K562 (cell line): ENCODE measurements at regions not wholly inside any gene's neighbourhood (a gene's known extent, or its start where the extent isn't known, plus 50 kb on each side); places are given as distances from the start of the nearest gene placed in this dataset.

Source experiments
- ATAC-seq: fragments of 200-7000 bp; cut with Tn5 transposase; 3 replicates; pipeline ENCODE4 v1.9.1; 2020; ENCODE audit warnings: moderate library complexity
- BruUV-seq: library from RNA; stranded (reverse); fragments of 400-500 nt; replicated peaks from 2 replicates; lab custom pipeline; 2021; lab: Mats Ljungman, UMichigan
- CTCF ChIA-PET: fragments of 300-600 bp; formaldehyde crosslinking; extraction: SDS; loops from one replicate; lab custom pipeline; 2021; ENCODE audit warnings: low intra/inter-chr PET ratio; lab: Yijun Ruan, JAX
- POLR2A ChIA-PET: fragments of 300-600, 350-650 bp; sonication (Branson Sonifier 250); formaldehyde crosslinking; extraction: SDS; loops from one replicate; lab custom pipeline; 2021; ENCODE audit warnings: antibody characterized with exemption, inconsistent platforms; lab: Yijun Ruan, JAX
- DNase-seq, 4 experiments: peaks; one replicate each; pipeline versions ENCODE4 v3.0.0 to v3.0.0-alpha.2; 2011 to 2018; ENCODE audit warnings: low spot score in 3 of 4, mixed read lengths in 3 of 4; ENCODE audit errors: extremely low read depth in 1 of 4
- FAIRE-seq: peaks from 2 replicates; lab custom pipeline; 2011; peaks lifted over from hg19 to GRCh38; lab: Jason Lieb, UNC
- H2AFZ ChIP-seq: 2 replicates; pipeline ENCODE4 v1.6.0; 2011; ENCODE audit warnings: low read depth, low read length, control low read depth, inconsistent platforms
- H3K27ac ChIP-seq: fragments of 200-600 bp; 3 replicates; pipeline ENCODE4 v1.8.0; 2011; ENCODE audit warnings: low read depth, mild to moderate bottlenecking, control low read depth, inconsistent platforms, low read length, moderate library complexity, mixed read lengths; ENCODE audit errors: extremely low read depth
- H3K27me3 ChIP-seq, 2 experiments: fragments of 300-600 bp in 1 of 2; 2 replicates in 1 of 2; 3 replicates in 1 of 2; pipeline versions ENCODE4 v1.6.0 to v1.8.0; 2011; ENCODE audit warnings: inconsistent platforms in 2 of 2, low read length in 2 of 2, mild to moderate bottlenecking in 1 of 2, mixed read lengths in 1 of 2, moderate library complexity in 1 of 2; ENCODE audit not compliant: control insufficient read depth in 2 of 2, insufficient read depth in 2 of 2
- H3K36me3 ChIP-seq: fragments of 300-600 bp; 3 replicates; pipeline ENCODE4 v1.8.0; 2011; ENCODE audit warnings: mild to moderate bottlenecking, low read length, inconsistent platforms; ENCODE audit not compliant: control insufficient read depth, insufficient read depth
- H3K4me1 ChIP-seq, 2 experiments: fragments of 200-600 bp in 1 of 2; replicated peaks in 1 of 2; 2 replicates in 1 of 2; 3 replicates in 1 of 2; pipeline versions ENCODE4 v1.5.1 to v1.8.0; 2011; ENCODE audit warnings: inconsistent platforms in 2 of 2, low read length in 2 of 2, mild to moderate bottlenecking in 1 of 2, mixed read lengths in 1 of 2, moderate library complexity in 1 of 2; ENCODE audit not compliant: control insufficient read depth in 2 of 2, insufficient read depth in 2 of 2
- H3K4me2 ChIP-seq: 2 replicates; pipeline ENCODE4 v1.6.1; 2011; ENCODE audit warnings: low read length, control low read depth, inconsistent platforms, mixed read lengths; ENCODE audit not compliant: insufficient read depth
- H3K4me3 ChIP-seq: fragments of 200-600 bp; sonication (generic), shearing (Covaris generic); 2 replicates; pipeline ENCODE4 v1.5.1; 2016; ENCODE audit warnings: control low read depth, inconsistent platforms
- H3K79me2 ChIP-seq: fragments of 200-600 bp; 3 replicates; pipeline ENCODE4 v1.8.0; 2011; ENCODE audit warnings: low read length, inconsistent platforms; ENCODE audit not compliant: control insufficient read depth, insufficient read depth
- H3K9ac ChIP-seq, 2 experiments: 2 replicates each; pipeline versions ENCODE4 v1.6.0 to v1.6.1; 2011; ENCODE audit warnings: low read depth in 2 of 2, low read length in 2 of 2, control low read depth in 1 of 2, inconsistent platforms in 1 of 2, mild to moderate bottlenecking in 1 of 2, mixed read lengths in 1 of 2; ENCODE audit not compliant: insufficient read depth in 1 of 2
- H3K9me1 ChIP-seq: one replicate; pipeline ENCODE4 v1.6.0; 2011; ENCODE audit warnings: inconsistent platforms, mild to moderate bottlenecking, low read length, moderate library complexity; ENCODE audit not compliant: control insufficient read depth, insufficient read depth
- H3K9me3 ChIP-seq: replicated peaks from 2 replicates; pipeline ENCODE4 v1.5.1; 2011; ENCODE audit warnings: low read depth, low read length, inconsistent platforms; ENCODE audit not compliant: control insufficient read depth, insufficient read depth
- H4K20me1 ChIP-seq: replicated peaks from 2 replicates; pipeline ENCODE4 v1.6.1; 2011; ENCODE audit warnings: low read length, inconsistent platforms, mixed read lengths; ENCODE audit not compliant: control insufficient read depth, insufficient read depth
- CBX8 ChIP-seq: fragments of 200-600 bp; sonication (generic); IDR thresholded peaks from 2 replicates; pipeline ENCODE4 v1.6.1; 2012; ENCODE audit warnings: borderline replicate concordance, mixed run types, low read depth, mild to moderate bottlenecking, moderate library complexity, mixed read lengths, low read length, control low read depth, inconsistent platforms; ENCODE audit not compliant: poor library complexity, severe bottlenecking; ENCODE audit errors: extremely low read depth
- FIP1L1 ChIP-seq: fragments of 200-400 bp; formaldehyde crosslinking; IDR thresholded peaks from 2 replicates; pipeline ENCODE4 v1.6.1; 2018; ENCODE audit warnings: mild to moderate bottlenecking, low read depth, low read length; ENCODE audit not compliant: poor library complexity, severe bottlenecking
- GATAD2A ChIP-seq: fragments of 450-650 bp; IDR thresholded peaks from 2 replicates; pipeline ENCODE4 v1.6.1; 2017
- HIVEP1 ChIP-seq: fragments of 250-450 bp; sonication (Bioruptor Pico); IDR thresholded peaks from 2 replicates; pipeline ENCODE4 v1.4.0; 2020; ENCODE audit warnings: mild to moderate bottlenecking
- JUN ChIP-seq, 2 experiments: sonication (generic) in 1 of 2; formaldehyde crosslinking in 1 of 2; IDR thresholded peaks; 2 replicates each; pipeline versions ENCODE4 v1.6.1 to v1.8.0; 2012 to 2022; ENCODE audit warnings: borderline replicate concordance in 2 of 2, mild to moderate bottlenecking in 2 of 2, improper control_type of control experiment in 1 of 2, low read depth in 1 of 2, low read length in 1 of 2, missing genetic modification reagents in 1 of 2
- KLF1 ChIP-seq: fragments of 450-650 bp; IDR thresholded peaks from 2 replicates; pipeline ENCODE4 v1.6.1; 2016; ENCODE audit warnings: missing genetic modification characterization, missing compliant biosample characterization
- NCOA1 ChIP-seq: fragments of 450-650 bp; IDR thresholded peaks from 2 replicates; pipeline ENCODE4 v1.6.1; 2016; ENCODE audit warnings: low read depth
- PHTF2 ChIP-seq: fragments of 250-450 bp; sonication (Bioruptor Pico); IDR thresholded peaks from 2 replicates; pipeline ENCODE4 v1.5.0; 2021; ENCODE audit warnings: mild to moderate bottlenecking
- RBM39 ChIP-seq: fragments of 200-400 bp; formaldehyde crosslinking; optimal IDR thresholded peaks from 2 replicates; pipeline ENCODE3; 2018; ENCODE audit warnings: low read depth, low read length
- SMARCE1 ChIP-seq: fragments of 450-650 bp; IDR thresholded peaks from 2 replicates; pipeline ENCODE4 v1.7.1; 2016; ENCODE audit warnings: mild to moderate bottlenecking
- SPI1 ChIP-seq: IDR thresholded peaks from 2 replicates; pipeline ENCODE4 v1.6.1; 2011; ENCODE audit warnings: low read depth, low read length, control low read depth, borderline replicate concordance
- TCF7L2 ChIP-seq: fragments of 150-350 bp; IDR thresholded peaks from 2 replicates; pipeline ENCODE4 v1.6.1; 2016; ENCODE audit warnings: low read depth, mild to moderate bottlenecking, low read length, moderate library complexity
- ZNF347 ChIP-seq: fragments of 450-650 bp; formaldehyde crosslinking; IDR thresholded peaks from 2 replicates; pipeline ENCODE4 v1.4.0; 2020; ENCODE audit warnings: low read depth, mild to moderate bottlenecking, moderate library complexity
- ZNF77 ChIP-seq: fragments of 250-450 bp; sonication (Bioruptor Pico); IDR thresholded peaks from 2 replicates; pipeline ENCODE4 v1.5.0; 2020
- WGBS: fragments of 100-300 bp; shearing (Covaris generic); methylation state at CpG from one replicate; pipeline ENCODE4 v1.1.6; 2016; ENCODE audit warnings: low coverage, mixed read lengths; ENCODE audit not compliant: insufficient coverage; ENCODE audit errors: missing lambda C conversion rate; 5-methylcytosine and 5-hydroxymethylcytosine counted together
- in situ Hi-C: fragments of 300-500 bp; cut with MboI; formaldehyde crosslinking; loops from 4 replicates; pipeline ENCODE4 v1.15.0; 2018; ENCODE audit warnings: inconsistent platforms, mixed read lengths
- intact Hi-C: fragments of 100-400 bp; cut with micrococcal nuclease; formaldehyde crosslinking; loops from 2 replicates; pipeline ENCODE4 v1.14.2; 2022
- TF ChIP-seq, protein P1 (sequence below), 2 experiments: fragments of 200-800 bp in 1 of 2; sonication (Bioruptor generic) in 1 of 2; sonication (generic) in 1 of 2; formaldehyde crosslinking in 1 of 2; IDR thresholded peaks in 1 of 2; conservative IDR thresholded peaks in 1 of 2; 2 replicates each; pipeline versions ENCODE4 v1.5.0 to v1.6.1; 2016 to 2020; ENCODE audit warnings: missing compliant biosample characterization in 1 of 2, missing genetic modification characterization in 1 of 2, missing genetic modification reagents in 1 of 2
- TF ChIP-seq, protein P2 (sequence below): fragments of 450-650 bp; formaldehyde crosslinking; conservative IDR thresholded peaks from 2 replicates; pipeline ENCODE4 v1.4.0; 2022; ENCODE audit warnings: mild to moderate bottlenecking, missing genetic modification characterization

DNA sequence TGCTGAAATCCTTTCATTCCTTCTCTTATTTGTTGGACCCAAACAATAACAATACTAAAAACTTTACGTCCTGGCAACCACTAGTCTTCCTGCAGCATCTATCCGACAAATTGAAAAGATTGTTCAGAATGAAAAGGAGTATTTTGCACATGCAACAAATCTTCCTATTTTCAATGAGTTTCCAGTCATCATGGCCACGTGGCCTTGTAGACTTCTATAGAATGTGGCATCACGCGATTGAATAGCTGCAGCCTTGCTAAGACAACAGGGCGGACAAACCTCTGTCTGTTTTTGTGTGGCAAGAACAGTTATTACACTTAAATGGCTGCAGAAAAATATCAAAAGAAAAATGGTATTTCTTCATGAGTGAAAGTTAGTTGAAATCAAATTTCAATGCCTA lies 297.9 kb upstream of the LCORL start:
- no TSS peak for BruUV-seq
- Histone ChIP-seq H3K4me1 (peaks cover 0 to 3% of the 10 kb centered on the region in 2 experiments; a peak in 1 of 5 replicates), H3K9ac (no peak overlapping the region), H3K9me3 (no peaks in the 10 kb centered on the region), H3K27me3 (no peaks in the 10 kb centered on the region), H3K36me3 (no peaks in the 10 kb centered on the region), H3K9me1 (no peaks in the 10 kb centered on the region), H4K20me1 (no peaks in the 10 kb centered on the region; the same call in 1 of the 2 replicates), H3K4me3 (no peak overlapping the region), H3K27ac (no peak overlapping the region), H2AFZ (no peak overlapping the region), H3K79me2 (no peaks in the 10 kb centered on the region), H3K4me2 (no peak overlapping the region)
- in situ Hi-C loops: no loop called here
- no peak for FAIRE-seq
- TF ChIP-seq, protein P1, sequence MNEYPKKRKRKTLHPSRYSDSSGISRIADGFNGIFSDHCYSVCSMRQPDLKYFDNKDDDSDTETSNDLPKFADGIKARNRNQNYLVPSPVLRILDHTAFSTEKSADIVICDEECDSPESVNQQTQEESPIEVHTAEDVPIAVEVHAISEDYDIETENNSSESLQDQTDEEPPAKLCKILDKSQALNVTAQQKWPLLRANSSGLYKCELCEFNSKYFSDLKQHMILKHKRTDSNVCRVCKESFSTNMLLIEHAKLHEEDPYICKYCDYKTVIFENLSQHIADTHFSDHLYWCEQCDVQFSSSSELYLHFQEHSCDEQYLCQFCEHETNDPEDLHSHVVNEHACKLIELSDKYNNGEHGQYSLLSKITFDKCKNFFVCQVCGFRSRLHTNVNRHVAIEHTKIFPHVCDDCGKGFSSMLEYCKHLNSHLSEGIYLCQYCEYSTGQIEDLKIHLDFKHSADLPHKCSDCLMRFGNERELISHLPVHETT (CRISPR knock-in tag; conservative IDR thresholded peaks at IDR 0.05 in 1 of 2, IDR thresholded peaks at IDR 0.05 in 1 of 2): no peak
- TF ChIP-seq CBX8 (no peak), ZNF347 (CRISPR knock-in tag) (no peak), ZNF77 (CRISPR knock-in tag) (no peak), TCF7L2 (no peak), FIP1L1 (no peak), NCOA1 (no peak), JUN (IDR thresholded peaks at IDR 0.05; ENCODE audit: borderline replicate concordance, low read depth, low read length) (no peak), JUN (CRISPR knock-in tag; IDR thresholded peaks at IDR 0.05; ENCODE audit: borderline replicate concordance) (no peak), HIVEP1 (CRISPR knock-in tag) (no peak), PHTF2 (CRISPR knock-in tag) (no peak), SMARCE1 (no peak), SPI1 (no peak), KLF1 (tag) (no peak), GATAD2A (no peak), RBM39 (no peak)
- TF ChIP-seq, protein P2, sequence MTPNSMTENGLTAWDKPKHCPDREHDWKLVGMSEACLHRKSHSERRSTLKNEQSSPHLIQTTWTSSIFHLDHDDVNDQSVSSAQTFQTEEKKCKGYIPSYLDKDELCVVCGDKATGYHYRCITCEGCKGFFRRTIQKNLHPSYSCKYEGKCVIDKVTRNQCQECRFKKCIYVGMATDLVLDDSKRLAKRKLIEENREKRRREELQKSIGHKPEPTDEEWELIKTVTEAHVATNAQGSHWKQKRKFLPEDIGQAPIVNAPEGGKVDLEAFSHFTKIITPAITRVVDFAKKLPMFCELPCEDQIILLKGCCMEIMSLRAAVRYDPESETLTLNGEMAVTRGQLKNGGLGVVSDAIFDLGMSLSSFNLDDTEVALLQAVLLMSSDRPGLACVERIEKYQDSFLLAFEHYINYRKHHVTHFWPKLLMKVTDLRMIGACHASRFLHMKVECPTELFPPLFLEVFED (CRISPR knock-in tag): no peak
- CTCF ChIA-PET: no interaction called here
- intact Hi-C loops: no loop called here
- DNase-seq: no peak
- POLR2A ChIA-PET: no interaction called here
- WGBS: 0% methylated on average over 6 of the region's 6 CpGs
- ATAC-seq: no peak
